Smooth muscle cell (in vitro differentiated cells): ENCODE measurements at regions not wholly inside any gene's neighbourhood (a gene's known extent, or its start where the extent isn't known, plus 50 kb on each side); places are given as distances from the start of the nearest gene placed in this dataset.

Experiments used
- DNase-seq: peaks from one replicate; lab custom pipeline; 2025; ENCODE audit not compliant: unreplicated experiment; lab: John Stamatoyannopoulos, UW
- H2AFZ ChIP-seq: fragments of 200-600 bp; sonication (generic); 2 replicates; pipeline ENCODE4 v1.6.0; 2016; ENCODE audit warnings: antibody characterized with exemption, low read depth, mild to moderate bottlenecking
- H3F3A ChIP-seq: fragments of 200-600 bp; sonication (generic); 2 replicates; pipeline ENCODE4 v1.6.0; 2017; ENCODE audit warnings: antibody characterized with exemption, low read depth
- H3K27ac ChIP-seq: fragments of 200-600 bp; sonication (generic); 2 replicates; pipeline ENCODE4 v1.5.1; 2016; ENCODE audit warnings: low read depth, mild to moderate bottlenecking
- H3K27me3 ChIP-seq: fragments of 200-600 bp; sonication (generic); 2 replicates; pipeline ENCODE4 v1.6.1; 2016; ENCODE audit warnings: low read depth, mild to moderate bottlenecking
- H3K36me3 ChIP-seq: fragments of 200-600 bp; sonication (generic); 2 replicates; pipeline ENCODE4 v1.5.1; 2016; ENCODE audit warnings: low read depth
- H3K4me1 ChIP-seq: fragments of 200-600 bp; sonication (generic); 2 replicates; pipeline ENCODE4 v1.5.1; 2016; ENCODE audit warnings: low read depth
- H3K4me2 ChIP-seq: fragments of 200-600 bp; sonication (generic); 2 replicates; pipeline ENCODE4 v1.6.0; 2016; ENCODE audit warnings: mild to moderate bottlenecking
- H3K4me3 ChIP-seq: fragments of 200-600 bp; sonication (generic); 2 replicates; pipeline ENCODE4 v1.5.1; 2016; ENCODE audit warnings: mild to moderate bottlenecking
- H3K79me2 ChIP-seq: fragments of 200-600 bp; sonication (generic); 2 replicates; pipeline ENCODE4 v1.6.0; 2016; ENCODE audit warnings: low read depth, mild to moderate bottlenecking
- H3K9ac ChIP-seq: fragments of 200-600 bp; sonication (generic); 2 replicates; pipeline ENCODE4 v1.6.0; 2016; ENCODE audit warnings: low read depth
- H3K9me3 ChIP-seq: fragments of 200-600 bp; sonication (generic); replicated peaks from 2 replicates; pipeline ENCODE4 v1.5.1; 2016; ENCODE audit warnings: low read depth
- H4K20me1 ChIP-seq: fragments of 200-600 bp; sonication (generic); 2 replicates; pipeline ENCODE4 v1.6.0; 2016; ENCODE audit warnings: low read depth
- CTCF ChIP-seq: fragments of 200-600 bp; sonication (generic); IDR thresholded peaks from 2 replicates; pipeline ENCODE4 v1.5.1; 2017; ENCODE audit warnings: borderline replicate concordance, mild to moderate bottlenecking, antibody characterized with exemption; ENCODE audit not compliant: insufficient read depth, poor library complexity, severe bottlenecking
- whole genome bisulfite sequencing: methylation state at CpG from one replicate; pipeline ENCODE4 v1.1.7; 2016; ENCODE audit warnings: low lambda C conversion rate; 5-methylcytosine and 5-hydroxymethylcytosine counted together

GRCh38 chr10:130769146-130770017 lies 542.1 kb downstream of the TCERG1L start:
- Histone ChIP-seq H3K27me3 (no peaks in the 10 kb centered on the region), H3K79me2 (no peaks in the 10 kb centered on the region), H3K4me2 (no peak overlapping the region), H3K9ac (no peak overlapping the region), H3F3A (no peaks in the 10 kb centered on the region), H3K9me3 (no peaks in the 10 kb centered on the region), H3K27ac (no peak overlapping the region), H3K4me3 (no peak overlapping the region), H3K36me3 (no peaks in the 10 kb centered on the region), H3K4me1 (no peaks in the 10 kb centered on the region), H4K20me1 (no peaks in the 10 kb centered on the region), H2AFZ (no peak overlapping the region)
- 93% methylated on average over 10 of the region's 10 CpGs for WGBS
- DNase-seq, result no peak
- TF ChIP-seq CTCF, result no peak

GRCh38 chr10:130770018-130770630 lies 541.4 kb downstream of the TCERG1L start:
- Histone ChIP-seq H3F3A (no peaks in the 10 kb centered on the region), H4K20me1 (no peaks in the 10 kb centered on the region), H3K9me3 (no peaks in the 10 kb centered on the region), H2AFZ (no peak overlapping the region), H3K27ac (no peak overlapping the region), H3K9ac (no peak overlapping the region), H3K79me2 (no peaks in the 10 kb centered on the region), H3K36me3 (no peaks in the 10 kb centered on the region), H3K4me1 (no peaks in the 10 kb centered on the region), H3K4me3 (no peak overlapping the region), H3K4me2 (no peak overlapping the region), H3K27me3 (no peaks in the 10 kb centered on the region)
- no peak for TF ChIP-seq CTCF
- 82% methylated on average over 13 of the region's 13 CpGs for WGBS
- DNase-seq, result no peak

GRCh38 chr10:130771491-130771946 lies 540.0 kb downstream of the TCERG1L start:
- Histone ChIP-seq H3K9ac (no peak overlapping the region), H3K27ac (no peak overlapping the region), H4K20me1 (no peaks in the 10 kb centered on the region), H2AFZ (no peak overlapping the region), H3K4me2 (no peak overlapping the region), H3F3A (no peaks in the 10 kb centered on the region), H3K4me3 (no peak overlapping the region), H3K4me1 (no peaks in the 10 kb centered on the region), H3K36me3 (no peaks in the 10 kb centered on the region), H3K27me3 (no peaks in the 10 kb centered on the region), H3K9me3 (no peaks in the 10 kb centered on the region), H3K79me2 (no peaks in the 10 kb centered on the region)
- no peak for TF ChIP-seq CTCF
- WGBS, result 86% methylated on average over 13 of the region's 13 CpGs
- DNase-seq, result no peak

- TF ChIP-seq CTCF, result no peak
- 80% methylated on average over 5 of the region's 5 CpGs for WGBS
Observed at GRCh38 chr10:130772056-130772455, 539.5 kb downstream of the TCERG1L start.

More at GRCh38 chr10:130772056-130772455, 539.5 kb downstream of the TCERG1L start:
- Histone ChIP-seq H3K4me1 (no peaks in the 10 kb centered on the region), H2AFZ (no peak overlapping the region), H3K27me3 (no peaks in the 10 kb centered on the region), H3K9me3 (no peaks in the 10 kb centered on the region), H3K9ac (no peak overlapping the region), H3K36me3 (no peaks in the 10 kb centered on the region), H3K4me2 (no peak overlapping the region), H4K20me1 (no peaks in the 10 kb centered on the region), H3K27ac (no peak overlapping the region), H3K79me2 (no peaks in the 10 kb centered on the region), H3F3A (no peaks in the 10 kb centered on the region), H3K4me3 (no peak overlapping the region)
- no peak for DNase-seq
